Endothelial cell (in vitro differentiated cells): ENCODE measurements at regions not wholly inside any gene's neighbourhood (a gene's known extent, or its start where the extent isn't known, plus 50 kb on each side); places are given as distances from the start of the nearest gene placed in this dataset.
"Not testable (repeated sequence)": the region's sequence is repeated elsewhere in the genome, so short reads cannot be mapped to it uniquely, and the experiment has no call there.

ENCODE experiments used
- DNase-seq: peaks from one replicate; pipeline ENCODE4 v3.0.0; 2021; ENCODE audit warnings: low spot score
- H3K27ac Mint-ChIP-seq: one replicate; pipeline ENCODE4 v1.8.0; 2021; ENCODE audit warnings: mixed read lengths, inconsistent platforms; ENCODE audit not compliant: unreplicated experiment
- H3K27me3 Mint-ChIP-seq: one replicate; pipeline ENCODE4 v1.8.0; 2021; ENCODE audit warnings: mild to moderate bottlenecking, moderate library complexity, mixed read lengths, inconsistent platforms; ENCODE audit not compliant: unreplicated experiment
- H3K36me3 Mint-ChIP-seq: one replicate; pipeline ENCODE4 v1.8.0; 2021; ENCODE audit warnings: mild to moderate bottlenecking, low read depth, mixed read lengths, inconsistent platforms; ENCODE audit not compliant: unreplicated experiment
- H3K4me1 Mint-ChIP-seq: one replicate; pipeline ENCODE4 v1.8.0; 2021; ENCODE audit warnings: mild to moderate bottlenecking, mixed read lengths, inconsistent platforms; ENCODE audit not compliant: unreplicated experiment
- H3K4me3 Mint-ChIP-seq: one replicate; pipeline ENCODE4 v1.8.0; 2021; ENCODE audit warnings: mild to moderate bottlenecking, mixed read lengths, inconsistent platforms; ENCODE audit not compliant: unreplicated experiment
- H3K9me3 Mint-ChIP-seq: one replicate; pipeline ENCODE4 v1.8.0; 2021; ENCODE audit warnings: mixed read lengths, inconsistent platforms; ENCODE audit not compliant: unreplicated experiment
- CTCF ChIP-seq: fragments of 200-600 bp; sonication (generic); IDR thresholded peaks from one replicate; pipeline ENCODE4 v1.5.0; 2021; ENCODE audit warnings: antibody characterized with exemption; ENCODE audit not compliant: unreplicated experiment

GRCh38 chr13:44313674-44314073 lies 60.0 kb upstream of the SERP2 start:
- TF ChIP-seq CTCF: no peak
- no peak overlapping the region for H3K4me3 Mint-ChIP-seq
- no peaks in the 10 kb centered on the region for H3K4me1 Mint-ChIP-seq
- H3K36me3 Mint-ChIP-seq: peaks cover 3% of the 10 kb centered on the region
- H3K27me3 Mint-ChIP-seq: no peaks in the 10 kb centered on the region
- no peaks in the 10 kb centered on the region for H3K9me3 Mint-ChIP-seq
- DNase-seq: no peak
- H3K27ac Mint-ChIP-seq: no peak overlapping the region

GRCh38 chr13:44314160-44314559 lies 59.5 kb upstream of the SERP2 start:
- not testable (repeated sequence) for DNase-seq, H3K4me1 Mint-ChIP-seq, H3K27ac Mint-ChIP-seq, H3K27me3 Mint-ChIP-seq, H3K4me3 Mint-ChIP-seq, H3K36me3 Mint-ChIP-seq, H3K9me3 Mint-ChIP-seq

- DNase-seq: no peak
- no peaks in the 10 kb centered on the region for H3K4me1 Mint-ChIP-seq
- H3K36me3 Mint-ChIP-seq: peaks cover 1% of the 10 kb centered on the region
- H3K27ac Mint-ChIP-seq: no peak overlapping the region
- H3K9me3 Mint-ChIP-seq: no peaks in the 10 kb centered on the region
- no peak overlapping the region for H3K4me3 Mint-ChIP-seq
- TF ChIP-seq CTCF: no peak
- H3K27me3 Mint-ChIP-seq: peaks cover 3% of the 10 kb centered on the region
Measured at GRCh38 chr13:44317752-44318151, 55.9 kb upstream of the SERP2 start.

GRCh38 chr13:44318161-44318560 lies 55.5 kb upstream of the SERP2 start:
- H3K4me3 Mint-ChIP-seq: no peak overlapping the region
- TF ChIP-seq CTCF: no peak
- no peaks in the 10 kb centered on the region for H3K9me3 Mint-ChIP-seq
- no peak for DNase-seq
- no peaks in the 10 kb centered on the region for H3K4me1 Mint-ChIP-seq
- H3K36me3 Mint-ChIP-seq: no peaks in the 10 kb centered on the region
- peaks cover 3% of the 10 kb centered on the region for H3K27me3 Mint-ChIP-seq
- H3K27ac Mint-ChIP-seq: no peak overlapping the region

- H3K27ac Mint-ChIP-seq: no peak overlapping the region
- TF ChIP-seq CTCF: no peak
- H3K9me3 Mint-ChIP-seq: no peaks in the 10 kb centered on the region
- H3K4me1 Mint-ChIP-seq: no peaks in the 10 kb centered on the region
- no peak for DNase-seq
- peaks cover 10% of the 10 kb centered on the region for H3K27me3 Mint-ChIP-seq
- no peaks in the 10 kb centered on the region for H3K36me3 Mint-ChIP-seq
- H3K4me3 Mint-ChIP-seq: no peak overlapping the region
Measured at GRCh38 chr13:44320611-44321010, 53.0 kb upstream of the SERP2 start.

- H3K27me3 Mint-ChIP-seq: peaks cover 10% of the 10 kb centered on the region
- no peaks in the 10 kb centered on the region for H3K36me3 Mint-ChIP-seq
- TF ChIP-seq CTCF: no peak
- no peak overlapping the region for H3K4me3 Mint-ChIP-seq
- DNase-seq: no peak
- H3K4me1 Mint-ChIP-seq: no peaks in the 10 kb centered on the region
- no peak overlapping the region for H3K27ac Mint-ChIP-seq
- no peaks in the 10 kb centered on the region for H3K9me3 Mint-ChIP-seq
Measured at GRCh38 chr13:44321961-44322360, 51.7 kb upstream of the SERP2 start.
